Astrocyte (in vitro differentiated cells and primary cell): ENCODE measurements at regions not wholly inside any gene's neighbourhood (a gene's known extent, or its start where the extent isn't known, plus 50 kb on each side); places are given as distances from the start of the nearest gene placed in this dataset.

Experiments
- DNase-seq: peaks from one replicate; pipeline ENCODE4 v3.0.0-alpha.2; 2010; ENCODE audit warnings: low read depth
- FAIRE-seq: peaks from 2 replicates; lab custom pipeline; 2011; peaks lifted over from hg19 to GRCh38; lab: Jason Lieb, UNC
- H2AFZ ChIP-seq: 2 replicates; pipeline ENCODE4 v1.6.0; 2012; ENCODE audit warnings: low read depth, low read length, inconsistent platforms
- H3K27ac ChIP-seq: 2 replicates; pipeline ENCODE4 v1.5.1; 2011; ENCODE audit warnings: low read depth, low read length, inconsistent platforms
- H3K27me3 ChIP-seq: 2 replicates; pipeline ENCODE4 v1.6.0; 2011; ENCODE audit warnings: low read length, inconsistent platforms; ENCODE audit not compliant: insufficient read depth
- H3K36me3 ChIP-seq: 2 replicates; pipeline ENCODE4 v1.5.1; 2011; ENCODE audit warnings: low read length, inconsistent platforms; ENCODE audit not compliant: insufficient read depth
- H3K4me1 ChIP-seq: 2 replicates; pipeline ENCODE4 v1.5.1; 2011; ENCODE audit warnings: low read length, inconsistent platforms; ENCODE audit not compliant: insufficient read depth
- H3K4me2 ChIP-seq: 2 replicates; pipeline ENCODE4 v1.6.0; 2012; ENCODE audit warnings: low read length, inconsistent platforms
- H3K4me3 ChIP-seq: 2 replicates; pipeline ENCODE4 v1.5.1; 2011; ENCODE audit warnings: low read depth, mild to moderate bottlenecking, low read length, inconsistent platforms; ENCODE audit not compliant: insufficient read depth
- H3K79me2 ChIP-seq: 2 replicates; pipeline ENCODE4 v1.6.0; 2012; ENCODE audit warnings: mild to moderate bottlenecking, low read length, inconsistent platforms; ENCODE audit not compliant: insufficient read depth
- H3K9ac ChIP-seq: 2 replicates; pipeline ENCODE4 v1.6.0; 2012; ENCODE audit warnings: mild to moderate bottlenecking, low read length, inconsistent platforms
- H3K9me3 ChIP-seq: 2 replicates; pipeline ENCODE4 v1.5.1; 2012; ENCODE audit warnings: low read depth, mild to moderate bottlenecking, low read length, inconsistent platforms; ENCODE audit not compliant: insufficient read depth
- H4K20me1 ChIP-seq: 2 replicates; pipeline ENCODE4 v1.6.0; 2012; ENCODE audit warnings: low read length, inconsistent platforms; ENCODE audit not compliant: insufficient read depth
- H3K27ac Mint-ChIP-seq: one replicate; pipeline ENCODE4 v1.8.0; 2021; ENCODE audit warnings: mild to moderate bottlenecking, mixed read lengths; ENCODE audit not compliant: unreplicated experiment
- H3K27me3 Mint-ChIP-seq: one replicate; pipeline ENCODE4 v1.8.0; 2021; ENCODE audit warnings: low read depth, mixed read lengths; ENCODE audit not compliant: unreplicated experiment
- H3K36me3 Mint-ChIP-seq: one replicate; pipeline ENCODE4 v1.8.0; 2021; ENCODE audit warnings: low read depth, mixed read lengths; ENCODE audit not compliant: unreplicated experiment
- H3K4me1 Mint-ChIP-seq: one replicate; pipeline ENCODE4 v1.8.0; 2021; ENCODE audit warnings: low read depth, mixed read lengths; ENCODE audit not compliant: unreplicated experiment
- H3K4me3 Mint-ChIP-seq: one replicate; pipeline ENCODE4 v1.8.0; 2021; ENCODE audit warnings: mild to moderate bottlenecking, moderate library complexity, mixed read lengths; ENCODE audit not compliant: unreplicated experiment
- H3K9me3 Mint-ChIP-seq: one replicate; pipeline ENCODE4 v1.8.0; 2021; ENCODE audit warnings: mild to moderate bottlenecking, mixed read lengths; ENCODE audit not compliant: unreplicated experiment
- EZH2 ChIP-seq: IDR thresholded peaks from 2 replicates; pipeline ENCODE4 v1.6.1; 2012; ENCODE audit warnings: mild to moderate bottlenecking, low read length, inconsistent platforms; ENCODE audit not compliant: insufficient read depth
- TF ChIP-seq, protein P1 (sequence below): IDR thresholded peaks from 2 replicates; pipeline ENCODE4 v1.5.1; 2011; ENCODE audit warnings: low read depth, mild to moderate bottlenecking, inconsistent platforms, low read length, moderate library complexity; ENCODE audit not compliant: insufficient read depth

- Mint-ChIP-seq H3K27ac (no peak overlapping the region), H3K9me3 (peaks cover 2% of the 10 kb centered on the region), H3K4me1 (peaks cover 6% of the 10 kb centered on the region), H3K36me3 (no peaks in the 10 kb centered on the region), H3K27me3 (peaks cover 12% of the 10 kb centered on the region), H3K4me3 (no peak overlapping the region)
- TF ChIP-seq, protein P1, sequence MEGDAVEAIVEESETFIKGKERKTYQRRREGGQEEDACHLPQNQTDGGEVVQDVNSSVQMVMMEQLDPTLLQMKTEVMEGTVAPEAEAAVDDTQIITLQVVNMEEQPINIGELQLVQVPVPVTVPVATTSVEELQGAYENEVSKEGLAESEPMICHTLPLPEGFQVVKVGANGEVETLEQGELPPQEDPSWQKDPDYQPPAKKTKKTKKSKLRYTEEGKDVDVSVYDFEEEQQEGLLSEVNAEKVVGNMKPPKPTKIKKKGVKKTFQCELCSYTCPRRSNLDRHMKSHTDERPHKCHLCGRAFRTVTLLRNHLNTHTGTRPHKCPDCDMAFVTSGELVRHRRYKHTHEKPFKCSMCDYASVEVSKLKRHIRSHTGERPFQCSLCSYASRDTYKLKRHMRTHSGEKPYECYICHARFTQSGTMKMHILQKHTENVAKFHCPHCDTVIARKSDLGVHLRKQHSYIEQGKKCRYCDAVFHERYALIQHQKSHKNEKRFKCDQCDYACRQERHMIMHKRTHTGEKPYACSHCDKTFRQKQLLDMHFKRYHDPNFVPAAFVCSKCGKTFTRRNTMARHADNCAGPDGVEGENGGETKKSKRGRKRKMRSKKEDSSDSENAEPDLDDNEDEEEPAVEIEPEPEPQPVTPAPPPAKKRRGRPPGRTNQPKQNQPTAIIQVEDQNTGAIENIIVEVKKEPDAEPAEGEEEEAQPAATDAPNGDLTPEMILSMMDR, result no peak
- TF ChIP-seq EZH2, result no peak
- H3K27ac ChIP-seq, result no peak overlapping the region
- no peak overlapping the region for H3K4me3 ChIP-seq
- H2AFZ ChIP-seq, result no peak overlapping the region
- H3K9me3 ChIP-seq, result no peaks in the 10 kb centered on the region
- H3K79me2 ChIP-seq, result no peaks in the 10 kb centered on the region
- no peak overlapping the region for H3K4me2 ChIP-seq
- no peak for FAIRE-seq
- H3K9ac ChIP-seq, result no peak overlapping the region
- H3K4me1 ChIP-seq, result peaks cover 4% of the 10 kb centered on the region
- H3K27me3 ChIP-seq, result peaks cover 2% of the 10 kb centered on the region
- no peak for DNase-seq
- H4K20me1 ChIP-seq, result no peaks in the 10 kb centered on the region
- H3K36me3 ChIP-seq, result no peaks in the 10 kb centered on the region
These were observed 338.8 kb upstream of the PPARGC1A start for GRCh38 chr4:24228692-24229091.

GRCh38 chr4:24226667-24227066, 336.8 kb upstream of the PPARGC1A start:
- Mint-ChIP-seq H3K9me3 (peaks cover 2% of the 10 kb centered on the region), H3K36me3 (no peaks in the 10 kb centered on the region), H3K4me1 (peaks cover 6% of the 10 kb centered on the region), H3K27me3 (peaks cover 9% of the 10 kb centered on the region), H3K4me3 (no peak overlapping the region), H3K27ac (no peak overlapping the region)
- H3K4me2 ChIP-seq, result peak overlapping the region; percentile 30
- no peaks in the 10 kb centered on the region for H3K36me3 ChIP-seq
- no peak overlapping the region for H3K27ac ChIP-seq
- FAIRE-seq (no peak), DNase-seq (peak; percentile 64)
- H3K27me3 ChIP-seq, result peaks cover 2% of the 10 kb centered on the region
- H3K4me1 ChIP-seq, result peaks cover 4% of the 10 kb centered on the region
- H3K9me3 ChIP-seq, result no peaks in the 10 kb centered on the region
- TF ChIP-seq EZH2, result no peak
- TF ChIP-seq, protein P1, result no peak
- H3K9ac ChIP-seq, result no peak overlapping the region
- H3K79me2 ChIP-seq, result no peaks in the 10 kb centered on the region
- no peaks in the 10 kb centered on the region for H4K20me1 ChIP-seq
- no peak overlapping the region for H2AFZ ChIP-seq
- no peak overlapping the region for H3K4me3 ChIP-seq

DNA sequence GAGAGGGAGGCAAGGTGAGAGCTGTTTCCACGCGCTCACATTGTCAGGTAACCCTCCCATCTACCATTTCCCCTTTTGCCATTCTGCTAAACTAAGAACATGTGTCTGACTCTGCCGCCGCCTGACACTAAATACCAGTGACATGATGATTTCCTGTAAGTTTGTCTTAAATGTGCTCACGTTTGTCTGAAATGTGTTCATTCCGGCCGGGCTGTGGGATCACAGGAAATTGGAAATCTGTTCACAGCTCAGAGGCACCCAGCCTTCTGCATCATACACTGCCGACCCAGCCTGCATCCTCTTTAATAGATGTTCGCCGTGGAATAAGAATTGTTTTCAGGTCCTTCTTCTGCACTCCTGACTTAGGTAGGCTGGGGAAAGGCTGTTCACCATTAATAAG, 336.2 kb upstream of the PPARGC1A start:
- Mint-ChIP-seq H3K27me3 (peaks cover 9% of the 10 kb centered on the region), H3K36me3 (no peaks in the 10 kb centered on the region), H3K4me3 (no peak overlapping the region), H3K4me1 (peaks cover 6% of the 10 kb centered on the region), H3K9me3 (peaks cover 2% of the 10 kb centered on the region), H3K27ac (no peak overlapping the region)
- FAIRE-seq (no peak), DNase-seq (peak; percentile 23)
- TF ChIP-seq, protein P1, result no peak
- no peak for TF ChIP-seq EZH2
- no peaks in the 10 kb centered on the region for H3K9me3 ChIP-seq
- H3K27ac ChIP-seq, result no peak overlapping the region
- H3K36me3 ChIP-seq, result no peaks in the 10 kb centered on the region
- H3K4me3 ChIP-seq, result no peak overlapping the region
- peak overlapping the region; percentile 2 for H2AFZ ChIP-seq
- H3K4me2 ChIP-seq, result peak overlapping the region; percentile 30
- H3K9ac ChIP-seq, result no peak overlapping the region
- H3K4me1 ChIP-seq, result peaks cover 4% of the 10 kb centered on the region
- H3K27me3 ChIP-seq, result no peaks in the 10 kb centered on the region
- no peaks in the 10 kb centered on the region for H4K20me1 ChIP-seq
- no peaks in the 10 kb centered on the region for H3K79me2 ChIP-seq
